Peyer's patch (tissue), 4 donors: ENCODE measurements at regions not wholly inside any gene's neighbourhood (a gene's known extent, or its start where the extent isn't known, plus 50 kb on each side); places are given as distances from the start of the nearest gene placed in this dataset.
"Not testable (repeated sequence)": the region's sequence is repeated elsewhere in the genome, so short reads cannot be mapped to it uniquely, and the experiment has no call there.

Experiments
- CTCF ChIP-seq, 6 experiments: fragments of 450-650 bp in 4 of 6; fragments of 200-600 bp in 2 of 6; sonication (generic) in 1 of 6; IDR thresholded peaks; one replicate each; pipeline ENCODE4 v1.5.1; 2017 to 2019; ENCODE audit warnings: antibody characterized with exemption in 6 of 6, mild to moderate bottlenecking in 3 of 6, moderate library complexity in 1 of 6
- POLR2A ChIP-seq, 2 donors: fragments of 450-650 bp; IDR thresholded peaks; one replicate each; pipeline ENCODE4 v1.5.1; 2017; ENCODE audit warnings: antibody characterized with exemption in 2 of 2, mild to moderate bottlenecking in 2 of 2, moderate library complexity in 2 of 2

- not testable (repeated sequence) for TF ChIP-seq CTCF, POLR2A (IDR thresholded peaks at IDR 0.05)
These were observed 1071.2 kb downstream of the RPIA start for GRCh38 chr2:89762461-89763253.
